ENCODE measurements at regions not wholly inside any gene's neighbourhood (a gene's known extent, or its start where the extent isn't known, plus 50 kb on each side); places are given as distances from the start of the nearest gene placed in this dataset.

- H3K36me3 ChIP-seq (ENCODE audit: control insufficient read depth, insufficient read depth, low read length): no peaks in the 10 kb centered on the region
- no peaks in the 10 kb centered on the region for H3K9me3 ChIP-seq (ENCODE audit: control insufficient read depth, low read length)
- no peak overlapping the region for H3K4me2 ChIP-seq (ENCODE audit: low read length)
- H3K27me3 ChIP-seq (ENCODE audit: control insufficient read depth, insufficient read depth, low read length): no peaks in the 10 kb centered on the region
- H3K9ac ChIP-seq: no peak overlapping the region
- H3K4me1 ChIP-seq: peaks cover 7% of the 10 kb centered on the region
- no peak overlapping the region for H3K4me3 ChIP-seq (ENCODE audit: low read depth, low read length)
- no peak overlapping the region for H2AFZ ChIP-seq
- no peaks in the 10 kb centered on the region for H3K79me2 ChIP-seq
- no peak for TF ChIP-seq CTCF (IDR thresholded peaks at IDR 0.05)
- no peak overlapping the region for H3K27ac ChIP-seq
Observed at GRCh38 chr4:14902342-14902741, 99.9 kb upstream of the CPEB2 start.

GRCh38 chr4:14903321-14903720 lies 99.0 kb upstream of the CPEB2 start:
- Histone ChIP-seq H3K36me3 (ENCODE audit: control insufficient read depth, insufficient read depth, low read length) (no peaks in the 10 kb centered on the region), H3K27ac (no peak overlapping the region), H3K27me3 (ENCODE audit: control insufficient read depth, insufficient read depth, low read length) (no peaks in the 10 kb centered on the region), H3K4me1 (peaks cover 2% of the 10 kb centered on the region), H3K79me2 (no peaks in the 10 kb centered on the region), H3K4me2 (ENCODE audit: low read length) (no peak overlapping the region), H2AFZ (no peak overlapping the region), H3K9ac (no peak overlapping the region), H3K9me3 (ENCODE audit: control insufficient read depth, low read length) (no peaks in the 10 kb centered on the region), H3K4me3 (ENCODE audit: low read depth, low read length) (no peak overlapping the region)
- no peak for TF ChIP-seq CTCF (IDR thresholded peaks at IDR 0.05)

GRCh38 chr4:14906805-14907204 lies 95.5 kb upstream of the CPEB2 start:
- no peak overlapping the region for H3K9ac ChIP-seq
- H3K27me3 ChIP-seq (ENCODE audit: control insufficient read depth, insufficient read depth, low read length): no peaks in the 10 kb centered on the region
- no peaks in the 10 kb centered on the region for H3K9me3 ChIP-seq (ENCODE audit: control insufficient read depth, low read length)
- no peaks in the 10 kb centered on the region for H3K4me1 ChIP-seq
- no peak for TF ChIP-seq CTCF (IDR thresholded peaks at IDR 0.05)
- H3K79me2 ChIP-seq: no peaks in the 10 kb centered on the region
- no peak overlapping the region for H3K27ac ChIP-seq
- H2AFZ ChIP-seq: no peak overlapping the region
- H3K4me3 ChIP-seq (ENCODE audit: low read depth, low read length): no peak overlapping the region
- H3K4me2 ChIP-seq (ENCODE audit: low read length): no peak overlapping the region
- no peaks in the 10 kb centered on the region for H3K36me3 ChIP-seq (ENCODE audit: control insufficient read depth, insufficient read depth, low read length)

- Histone ChIP-seq H3K36me3 (ENCODE audit: control insufficient read depth, insufficient read depth, low read length) (no peaks in the 10 kb centered on the region), H3K4me1 (no peaks in the 10 kb centered on the region), H3K9ac (no peak overlapping the region), H2AFZ (no peak overlapping the region), H3K4me3 (ENCODE audit: low read depth, low read length) (no peak overlapping the region), H3K4me2 (ENCODE audit: low read length) (no peak overlapping the region), H3K27ac (no peak overlapping the region), H3K79me2 (no peaks in the 10 kb centered on the region), H3K9me3 (ENCODE audit: control insufficient read depth, low read length) (no peaks in the 10 kb centered on the region), H3K27me3 (ENCODE audit: control insufficient read depth, insufficient read depth, low read length) (no peaks in the 10 kb centered on the region)
- no peak for TF ChIP-seq CTCF (IDR thresholded peaks at IDR 0.05)
Observed at GRCh38 chr4:14908635-14909034, 93.6 kb upstream of the CPEB2 start.

- no peak for TF ChIP-seq CTCF (IDR thresholded peaks at IDR 0.05)
- Histone ChIP-seq H3K9me3 (ENCODE audit: control insufficient read depth, low read length) (no peaks in the 10 kb centered on the region), H3K9ac (no peak overlapping the region)
Observed at GRCh38 chr4:14910411-14910810, 91.9 kb upstream of the CPEB2 start.

More at GRCh38 chr4:14910411-14910810, 91.9 kb upstream of the CPEB2 start:
- no peaks in the 10 kb centered on the region for H3K36me3 ChIP-seq (ENCODE audit: control insufficient read depth, insufficient read depth, low read length)
- H3K27me3 ChIP-seq (ENCODE audit: control insufficient read depth, insufficient read depth, low read length): no peaks in the 10 kb centered on the region
- no peak overlapping the region for H3K27ac ChIP-seq
- H3K4me2 ChIP-seq (ENCODE audit: low read length): no peak overlapping the region
- H3K79me2 ChIP-seq: no peaks in the 10 kb centered on the region
- H3K4me1 ChIP-seq: no peaks in the 10 kb centered on the region
- H2AFZ ChIP-seq: no peak overlapping the region
- no peak overlapping the region for H3K4me3 ChIP-seq (ENCODE audit: low read depth, low read length)
